KMS-11 (cell line): ENCODE measurements at regions not wholly inside any gene's neighbourhood (a gene's known extent, or its start where the extent isn't known, plus 50 kb on each side); places are given as distances from the start of the nearest gene placed in this dataset.
A peak's percentile ranks its signal among the peaks of the same experiment; 100 is the strongest.

Source experiments
- H2AFZ ChIP-seq: fragments of 200-600 bp; sonication (generic); 2 replicates; pipeline ENCODE4 v1.6.1; 2016; ENCODE audit warnings: antibody characterized with exemption, mixed run types, low read depth
- H3K27ac ChIP-seq: fragments of 200-600 bp; sonication (generic); 2 replicates; pipeline ENCODE4 v1.6.1; 2016; ENCODE audit warnings: mild to moderate bottlenecking, mixed run types
- H3K27me3 ChIP-seq: fragments of 200-600 bp; sonication (generic); 2 replicates; pipeline ENCODE4 v1.6.1; 2017; ENCODE audit warnings: mild to moderate bottlenecking, low read depth, mixed run types, moderate library complexity; ENCODE audit not compliant: insufficient read depth
- H3K36me3 ChIP-seq: fragments of 200-600 bp; sonication (generic); 2 replicates; pipeline ENCODE4 v1.6.1; 2017; ENCODE audit warnings: mild to moderate bottlenecking, mixed run types; ENCODE audit not compliant: insufficient read depth
- H3K4me1 ChIP-seq: fragments of 200-600 bp; sonication (generic); 2 replicates; pipeline ENCODE4 v1.6.1; 2016; ENCODE audit warnings: mild to moderate bottlenecking, low read depth, mixed run types; ENCODE audit not compliant: poor library complexity, severe bottlenecking
- H3K4me2 ChIP-seq: fragments of 200-600 bp; sonication (generic); 2 replicates; pipeline ENCODE4 v1.7.0; 2016; ENCODE audit warnings: mild to moderate bottlenecking, mixed run types
- H3K4me3 ChIP-seq: fragments of 200-600 bp; sonication (generic); IDR thresholded peaks from 2 replicates; pipeline ENCODE4 v1.6.1; 2017; ENCODE audit warnings: low read depth, low read length, mixed read lengths; ENCODE audit not compliant: insufficient read depth
- H3K79me2 ChIP-seq: fragments of 200-600 bp; sonication (generic); 2 replicates; pipeline ENCODE4 v1.6.1; 2016; ENCODE audit warnings: low read depth, mixed run types; ENCODE audit not compliant: insufficient read depth
- H3K9ac ChIP-seq: fragments of 200-600 bp; sonication (generic); 2 replicates; pipeline ENCODE4 v1.6.1; 2016; ENCODE audit warnings: mild to moderate bottlenecking, mixed run types
- H4K20me1 ChIP-seq: fragments of 200-600 bp; sonication (generic); 2 replicates; pipeline ENCODE4 v1.6.1; 2016; ENCODE audit warnings: mild to moderate bottlenecking, mixed run types; ENCODE audit not compliant: insufficient read depth
- CTCF ChIP-seq: fragments of 200-600 bp; sonication (generic); conservative IDR thresholded peaks from 2 replicates; pipeline ENCODE4 v1.6.1; 2017; ENCODE audit warnings: low read depth, mild to moderate bottlenecking, antibody characterized with exemption, low read length, moderate library complexity, mixed read lengths

GRCh38 chr15:60076045-60076444, 71.9 kb downstream of the FOXB1 start:
- Histone ChIP-seq H3K36me3 (no peaks in the 10 kb centered on the region), H2AFZ (no peak overlapping the region), H3K4me3 (no peak overlapping the region), H3K4me2 (no peak overlapping the region), H3K79me2 (no peaks in the 10 kb centered on the region), H4K20me1 (no peaks in the 10 kb centered on the region), H3K9ac (no peak overlapping the region), H3K27me3 (no peaks in the 10 kb centered on the region), H3K27ac (no peak overlapping the region), H3K4me1 (no peaks in the 10 kb centered on the region)
- no peak for TF ChIP-seq CTCF

GRCh38 chr15:60076582-60077276, 72.6 kb downstream of the FOXB1 start:
- H3K27me3 ChIP-seq, result no peaks in the 10 kb centered on the region
- H3K79me2 ChIP-seq, result no peaks in the 10 kb centered on the region
- no peaks in the 10 kb centered on the region for H4K20me1 ChIP-seq
- no peak overlapping the region for H3K4me3 ChIP-seq
- TF ChIP-seq CTCF, result no peak
- H3K4me2 ChIP-seq, result no peak overlapping the region
- H3K27ac ChIP-seq, result no peak overlapping the region
- no peaks in the 10 kb centered on the region for H3K4me1 ChIP-seq
- no peak overlapping the region for H2AFZ ChIP-seq
- no peak overlapping the region for H3K9ac ChIP-seq
- H3K36me3 ChIP-seq, result no peaks in the 10 kb centered on the region

GRCh38 chr15:60077581-60078359, 73.7 kb downstream of the FOXB1 start:
- H4K20me1 ChIP-seq, result no peaks in the 10 kb centered on the region
- no peak overlapping the region for H3K27ac ChIP-seq
- H3K9ac ChIP-seq, result no peak overlapping the region
- TF ChIP-seq CTCF, result no peak
- no peaks in the 10 kb centered on the region for H3K27me3 ChIP-seq
- no peak overlapping the region for H3K4me2 ChIP-seq
- H3K36me3 ChIP-seq, result no peaks in the 10 kb centered on the region
- H3K4me1 ChIP-seq, result no peaks in the 10 kb centered on the region
- H3K79me2 ChIP-seq, result no peaks in the 10 kb centered on the region
- no peak overlapping the region for H2AFZ ChIP-seq
- H3K4me3 ChIP-seq, result no peak overlapping the region

GRCh38 chr15:60079210-60079609, 75.1 kb downstream of the FOXB1 start:
- Histone ChIP-seq H3K27ac (no peak overlapping the region), H3K27me3 (no peaks in the 10 kb centered on the region), H3K4me2 (no peak overlapping the region), H3K9ac (no peak overlapping the region), H2AFZ (no peak overlapping the region), H4K20me1 (no peaks in the 10 kb centered on the region), H3K4me1 (no peaks in the 10 kb centered on the region), H3K4me3 (no peak overlapping the region), H3K36me3 (no peaks in the 10 kb centered on the region), H3K79me2 (no peaks in the 10 kb centered on the region)
- 0 out of 2 replicates have a peak, but pooled peaks have one; percentile 19 for TF ChIP-seq CTCF
